ENCODE measurements at regions not wholly inside any gene's neighbourhood (a gene's known extent, or its start where the extent isn't known, plus 50 kb on each side); places are given as distances from the start of the nearest gene placed in this dataset.
A peak's percentile ranks its signal among the peaks of the same experiment; 100 is the strongest.
"Not testable (repeated sequence)": the region's sequence is repeated elsewhere in the genome, so short reads cannot be mapped to it uniquely, and the experiment has no call there.

DNA sequence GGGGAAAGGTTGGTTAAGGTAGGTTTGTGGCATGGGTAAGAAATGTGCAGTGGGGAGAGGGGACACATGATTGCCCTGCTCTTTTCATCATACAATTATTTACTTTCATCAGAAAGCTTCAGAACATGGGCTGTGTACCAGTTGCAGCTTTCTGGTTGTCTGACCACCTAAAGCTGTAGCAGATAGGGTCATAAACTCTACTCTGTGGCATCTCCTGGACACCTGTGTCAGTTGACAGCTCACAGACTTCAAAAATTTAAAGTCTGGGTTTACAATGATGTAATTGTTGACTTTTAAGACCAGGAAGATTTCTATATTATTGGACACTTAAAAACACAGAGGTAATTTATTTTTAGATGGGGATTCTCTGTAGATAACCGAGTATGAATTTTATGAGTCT lies 222.7 kb upstream of the PRR16 start:
- no peak for FAIRE-seq

DNA sequence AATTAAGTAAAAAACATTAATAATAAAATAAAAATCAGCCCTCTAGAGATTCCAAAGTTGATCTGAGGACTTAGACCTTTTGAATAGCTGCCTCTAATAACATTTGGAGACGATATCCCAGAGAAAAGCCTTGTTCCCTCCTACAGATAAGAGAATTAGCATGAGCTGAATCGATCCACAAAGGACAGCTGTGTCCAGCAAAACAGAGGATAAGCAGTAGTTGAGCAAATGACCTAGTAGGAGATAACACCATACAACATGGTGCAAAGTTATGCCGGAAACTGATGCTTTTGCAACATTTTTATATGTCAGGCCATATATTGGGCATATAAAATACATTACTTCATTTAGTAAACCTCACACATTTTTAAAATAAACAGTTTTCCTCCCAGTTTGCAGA lies 212.2 kb upstream of the PRR16 start:
- no peak for FAIRE-seq

- FAIRE-seq, result no peak
These were observed 211.3 kb upstream of the PRR16 start for GRCh38 chr5:120252839-120253238.

GRCh38 chr5:120254385-120254784 lies 209.7 kb upstream of the PRR16 start:
- FAIRE-seq, result no peak

GRCh38 chr5:120255214-120255613 lies 208.9 kb upstream of the PRR16 start:
- FAIRE-seq, result no peak

GRCh38 chr5:120256376-120256775 lies 207.7 kb upstream of the PRR16 start:
- no peak for FAIRE-seq

DNA sequence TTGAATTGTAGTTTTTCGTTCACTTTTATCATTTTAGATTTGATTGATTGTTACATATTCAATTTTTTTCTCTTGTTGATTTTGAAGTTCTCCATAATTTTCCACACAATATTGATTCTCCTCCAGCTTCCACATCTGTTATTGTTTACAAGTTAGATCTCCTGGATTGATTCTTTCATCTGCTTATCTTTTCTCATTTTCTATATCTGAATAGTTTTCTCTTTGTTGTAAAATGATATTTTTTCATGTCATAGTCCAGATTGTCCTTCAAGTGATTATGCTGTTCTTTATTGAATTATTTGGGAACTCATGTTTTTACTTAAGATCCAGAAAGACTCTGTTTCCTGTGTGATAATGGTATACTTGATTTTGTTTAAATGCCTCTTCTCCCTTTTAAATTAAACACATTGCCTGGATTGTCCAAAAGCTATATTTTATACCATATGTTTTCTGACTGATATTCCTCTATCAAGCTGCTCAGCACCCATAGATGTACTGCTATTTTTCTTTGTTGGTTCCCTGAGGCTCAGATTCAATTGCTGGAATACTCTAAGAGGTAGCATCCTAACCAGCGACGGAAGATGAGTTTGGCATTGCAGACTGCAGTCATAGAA lies 206.6 kb upstream of the PRR16 start:
- FAIRE-seq, result no peak

DNA sequence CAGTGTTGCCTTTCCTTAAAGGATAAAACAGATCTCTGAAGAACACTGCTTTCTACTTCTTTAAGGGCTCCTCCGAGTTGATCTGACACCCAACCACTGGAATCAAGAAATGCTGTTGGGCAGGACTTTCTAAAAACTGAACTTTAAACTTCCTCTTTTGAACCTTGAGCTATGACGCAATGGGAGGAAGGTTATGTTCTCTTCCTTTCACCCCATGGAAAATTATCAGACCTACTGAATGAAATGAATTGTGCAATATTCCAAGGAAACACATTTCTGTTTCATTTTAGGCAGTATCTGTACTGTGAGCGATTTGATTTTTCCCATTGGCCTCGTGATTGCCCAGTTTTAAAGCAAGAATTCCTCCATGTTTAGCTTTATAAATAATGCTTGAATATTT lies 206.0 kb upstream of the PRR16 start:
- no peak for FAIRE-seq

GRCh38 chr5:120260651-120261050 lies 203.4 kb upstream of the PRR16 start:
- FAIRE-seq, result no peak

GRCh38 chr5:120270498-120270897 lies 193.6 kb upstream of the PRR16 start:
- no peak for FAIRE-seq

- FAIRE-seq, result no peak
These were observed 170.3 kb upstream of the PRR16 start for GRCh38 chr5:120293796-120294195.

DNA sequence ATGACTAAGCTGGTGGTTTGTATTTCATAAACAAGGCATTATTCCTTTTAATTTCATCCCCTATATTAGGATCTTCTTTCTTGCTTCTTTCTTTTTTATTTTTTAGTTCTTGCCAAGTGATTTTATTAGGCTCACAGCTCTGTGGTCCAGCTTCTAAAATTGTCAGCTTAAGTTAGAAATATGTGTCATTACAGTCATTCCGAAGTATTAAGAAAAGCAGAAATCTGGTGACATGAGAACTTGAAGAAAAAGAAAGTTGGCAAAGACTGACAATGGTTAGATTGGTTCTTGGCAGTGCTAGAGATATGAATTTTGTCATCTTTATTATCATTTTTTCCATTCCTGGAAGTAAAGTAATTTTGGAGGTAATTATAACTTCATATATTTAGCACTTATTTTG lies 166.5 kb upstream of the PRR16 start:
- FAIRE-seq, result no peak

- FAIRE-seq, result no peak
These were observed 165.1 kb upstream of the PRR16 start for GRCh38 chr5:120298981-120299380.

- FAIRE-seq, result no peak
These were observed 159.4 kb upstream of the PRR16 start for GRCh38 chr5:120304663-120305062.

GRCh38 chr5:120306303-120306702 lies 157.8 kb upstream of the PRR16 start:
- no peak for FAIRE-seq

DNA sequence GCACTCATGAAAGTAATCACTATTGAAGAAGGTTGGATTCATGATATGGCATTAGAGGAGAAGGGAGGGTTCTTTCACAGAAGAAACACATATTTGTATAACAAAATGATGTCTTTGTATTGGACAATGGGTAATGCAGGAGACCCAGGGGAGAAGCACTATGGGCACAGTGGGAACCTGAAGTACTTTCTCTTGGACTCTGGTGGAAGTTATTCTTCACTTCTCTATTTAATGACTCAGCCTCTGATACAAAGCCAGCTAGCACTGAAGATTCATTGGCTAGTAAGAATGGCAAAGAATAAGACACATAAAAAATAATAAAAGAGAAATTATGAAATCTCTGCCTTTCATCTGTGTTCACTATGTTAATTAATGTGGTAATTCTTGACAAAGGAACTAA lies 149.9 kb upstream of the PRR16 start:
- no peak for FAIRE-seq

GRCh38 chr5:120320626-120321025 lies 143.5 kb upstream of the PRR16 start:
- FAIRE-seq, result no peak

- FAIRE-seq, result peak; percentile 78
These were observed 137.4 kb upstream of the PRR16 start for GRCh38 chr5:120326651-120327050.

- FAIRE-seq, result peak; percentile 21
These were observed 136.9 kb upstream of the PRR16 start for GRCh38 chr5:120327180-120327579.

GRCh38 chr5:120329095-120329494 lies 135.0 kb upstream of the PRR16 start:
- FAIRE-seq, result no peak

GRCh38 chr5:120330558-120330957 lies 133.5 kb upstream of the PRR16 start:
- FAIRE-seq, result no peak

DNA sequence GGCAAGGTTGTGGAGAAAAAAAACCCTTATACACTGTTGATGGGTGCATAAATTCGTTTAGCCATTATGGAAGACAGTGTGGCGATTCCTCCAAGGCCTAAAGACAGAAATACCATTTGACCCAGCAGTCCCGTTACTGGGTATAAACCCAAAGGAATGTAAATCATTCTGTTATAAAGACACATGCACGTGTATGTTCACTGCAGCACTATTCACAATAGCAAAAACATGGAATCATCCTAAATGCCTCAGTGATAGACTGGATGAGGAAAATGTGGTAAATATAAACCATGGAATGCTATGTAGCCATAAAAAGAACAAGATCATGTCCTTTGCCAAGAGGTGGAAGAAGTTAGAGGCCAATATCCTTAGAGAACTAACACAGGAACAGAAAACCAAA lies 119.9 kb upstream of the PRR16 start:
- FAIRE-seq, result no peak

- no peak for FAIRE-seq
These were observed 118.2 kb upstream of the PRR16 start for GRCh38 chr5:120345947-120346346.

GRCh38 chr5:120351071-120351470 lies 113.0 kb upstream of the PRR16 start:
- not testable (repeated sequence) for FAIRE-seq

GRCh38 chr5:120354126-120354525 lies 110.0 kb upstream of the PRR16 start:
- FAIRE-seq, result no peak

DNA sequence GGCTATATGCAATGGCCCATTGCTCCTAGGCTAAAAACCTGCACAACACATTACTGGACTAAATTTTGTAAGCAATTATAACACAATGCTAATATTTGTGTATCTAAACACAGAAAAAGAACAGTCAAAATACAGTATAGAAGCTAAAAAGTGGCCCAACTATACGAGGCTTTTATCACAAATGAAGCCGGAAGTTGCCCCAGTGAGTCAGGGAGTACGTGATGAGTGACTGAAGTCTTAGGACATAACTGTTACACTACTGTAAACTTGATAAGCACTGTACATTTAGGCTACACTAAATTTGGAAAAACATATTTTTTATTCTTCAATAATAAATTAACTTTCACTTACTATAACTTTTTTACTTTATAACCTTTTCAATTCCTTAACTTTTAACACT lies 105.2 kb upstream of the PRR16 start:
- FAIRE-seq, result no peak
